ENCODE measurements at regions not wholly inside any gene's neighbourhood (a gene's known extent, or its start where the extent isn't known, plus 50 kb on each side); places are given as distances from the start of the nearest gene placed in this dataset.

GRCh38 chr7:26592011-26592410 lies 272.4 kb downstream of the SKAP2 start:
- DNase-seq = no peak
- TF ChIP-seq POLR2A (IDR thresholded peaks at IDR 0.05) (no peak), CTCF (IDR thresholded peaks at IDR 0.05 in 8 of 11, conservative IDR thresholded peaks at IDR 0.05 in 3 of 11) (no peak), POLR2AphosphoS5 (IDR thresholded peaks at IDR 0.05) (no peak)
- intact Hi-C loops (cut with DNase I; ENCODE audit: low total_unique reads) = no loop called here
- no peak overlapping the region for H3K27ac ChIP-seq
- H3K4me3 ChIP-seq = no peak overlapping the region
- no peaks in the 10 kb centered on the region for H3K9me3 ChIP-seq
- no peaks in the 10 kb centered on the region for H3K36me3 ChIP-seq
- H3K27me3 ChIP-seq (replicated peaks in 1 of 7) = peaks cover 0 to 17% (median 0%) of the 10 kb centered on the region in 7 donors
- no peaks in the 10 kb centered on the region for H3K4me1 ChIP-seq

GRCh38 chr7:26593393-26593792 lies 271.0 kb downstream of the SKAP2 start:
- no peak for TF ChIP-seq POLR2A (IDR thresholded peaks at IDR 0.05)
- no peak for TF ChIP-seq POLR2AphosphoS5 (IDR thresholded peaks at IDR 0.05)
- no peaks in the 10 kb centered on the region for H3K9me3 ChIP-seq
- H3K27me3 ChIP-seq (replicated peaks in 1 of 7) = peaks cover 0 to 10% (median 0%) of the 10 kb centered on the region in 7 donors
- intact Hi-C loops (cut with DNase I; ENCODE audit: low total_unique reads) = no loop called here
- WGBS, 5 donors = 64 to 74% (median 71%) methylated on average over 9 of the region's 9 CpGs
- H3K36me3 ChIP-seq = no peaks in the 10 kb centered on the region
- H3K4me1 ChIP-seq = no peaks in the 10 kb centered on the region
- no peak overlapping the region for H3K27ac ChIP-seq
- no peak for DNase-seq
- no peak overlapping the region for H3K4me3 ChIP-seq

- Histone ChIP-seq H3K27me3 (replicated peaks in 1 of 7) (peaks cover 0 to 8% (median 0%) of the 10 kb centered on the region in 7 donors), H3K27ac (no peak overlapping the region), H3K4me1 (no peaks in the 10 kb centered on the region), H3K36me3 (peaks cover 0 to 5% (median 0%) of the 10 kb centered on the region in 6 donors), H3K4me3 (no peak overlapping the region), H3K9me3 (no peaks in the 10 kb centered on the region)
- DNase-seq = no peak
- no peak for TF ChIP-seq CTCF (IDR thresholded peaks at IDR 0.05 in 8 of 11, conservative IDR thresholded peaks at IDR 0.05 in 3 of 11)
- TF ChIP-seq POLR2AphosphoS5 (IDR thresholded peaks at IDR 0.05) = no peak
- no peak for TF ChIP-seq POLR2A (IDR thresholded peaks at IDR 0.05)
- 66 to 77% (median 70%) methylated on average over 5 of the region's 5 CpGs for WGBS, 5 donors
- intact Hi-C loops (cut with DNase I; ENCODE audit: low total_unique reads) = no loop called here
These were observed 270.5 kb downstream of the SKAP2 start for GRCh38 chr7:26593896-26594295.

- intact Hi-C loops (cut with DNase I; ENCODE audit: low total_unique reads) = no loop called here
- Histone ChIP-seq H3K9me3 (no peaks in the 10 kb centered on the region), H3K4me3 (no peak overlapping the region), H3K36me3 (peaks cover 0 to 5% (median 0%) of the 10 kb centered on the region in 6 donors), H3K4me1 (no peaks in the 10 kb centered on the region), H3K27ac (no peak overlapping the region), H3K27me3 (replicated peaks in 1 of 7) (peaks cover 0 to 8% (median 0%) of the 10 kb centered on the region in 7 donors)
- TF ChIP-seq POLR2A (IDR thresholded peaks at IDR 0.05) = no peak
- WGBS, 5 donors = 75 to 90% (median 79%) methylated on average over 6 of the region's 6 CpGs
- DNase-seq = no peak
These were observed 269.8 kb downstream of the SKAP2 start for GRCh38 chr7:26594553-26594952.

- WGBS, 5 donors = 68 to 81% (median 80%) methylated on average over 2 of the region's 2 CpGs
- no peaks in the 10 kb centered on the region for H3K27me3 ChIP-seq (replicated peaks in 1 of 7)
- TF ChIP-seq POLR2A (IDR thresholded peaks at IDR 0.05) = no peak
- no peak for TF ChIP-seq CTCF (IDR thresholded peaks at IDR 0.05 in 8 of 11, conservative IDR thresholded peaks at IDR 0.05 in 3 of 11)
- no peak for TF ChIP-seq POLR2AphosphoS5 (IDR thresholded peaks at IDR 0.05)
- no peaks in the 10 kb centered on the region for H3K4me1 ChIP-seq
- H3K36me3 ChIP-seq = peaks cover 0 to 5% (median 0%) of the 10 kb centered on the region in 6 donors
- no peak overlapping the region for H3K27ac ChIP-seq
- no peak overlapping the region for H3K4me3 ChIP-seq
- intact Hi-C loops (cut with DNase I; ENCODE audit: low total_unique reads) = no loop called here
- DNase-seq = no peak
- no peaks in the 10 kb centered on the region for H3K9me3 ChIP-seq
These were observed 265.5 kb downstream of the SKAP2 start for GRCh38 chr7:26598867-26599266.

All from spleen (tissue), 11 donors.